Naive thymus-derived CD4-positive, alpha-beta T cell (primary cell): ENCODE measurements at regions not wholly inside any gene's neighbourhood (a gene's known extent, or its start where the extent isn't known, plus 50 kb on each side); places are given as distances from the start of the nearest gene placed in this dataset.

Experiments
- ATAC-seq: fragments of 150-1000 bp; cut with Tn5 transposase; 2 replicates; pipeline ENCODE4 v1.10.0; 2021; ENCODE audit warnings: mild to moderate bottlenecking, moderate library complexity
- CTCF ChIA-PET: fragments of 350-600 bp; sonication (Branson Sonifier 250); formaldehyde crosslinking; loops from one replicate; lab custom pipeline; 2021; ENCODE audit warnings: antibody characterized with exemption; lab: Charles Lee
- POLR2A ChIA-PET: fragments of 350-600 bp; sonication (Branson Sonifier 250); formaldehyde crosslinking; loops from one replicate; lab custom pipeline; 2021; ENCODE audit warnings: antibody characterized with exemption, inconsistent platforms; lab: Charles Lee
- DNase-seq, 9 donors: peaks; one replicate each; pipeline versions ENCODE4 v3.0.0 to v3.0.0-alpha.2; 2020 to 2022; ENCODE audit warnings: mixed read lengths in 1 of 9
- H3K27ac ChIP-seq: one replicate; pipeline ENCODE4 v1.7.0; 2013; ENCODE audit warnings: mild to moderate bottlenecking, low read depth, low read length, moderate library complexity
- H3K27me3 ChIP-seq, 2 donors: one replicate each; pipeline ENCODE4 v1.7.0; 2013; ENCODE audit warnings: low read length in 2 of 2, mild to moderate bottlenecking in 2 of 2, moderate library complexity in 2 of 2; ENCODE audit not compliant: control insufficient read depth in 2 of 2, insufficient read depth in 2 of 2
- H3K36me3 ChIP-seq, 3 experiments: 1 replicate in 2 of 3; 2 replicates in 1 of 3; pipeline ENCODE4 v1.7.0; 2013; ENCODE audit warnings: low read length in 3 of 3, mild to moderate bottlenecking in 3 of 3, moderate library complexity in 1 of 3; ENCODE audit not compliant: insufficient read depth in 3 of 3, control insufficient read depth in 2 of 3
- H3K4me1 ChIP-seq, 2 donors: one replicate each; pipeline ENCODE4 v1.7.0; 2013; ENCODE audit warnings: low read length in 2 of 2, mild to moderate bottlenecking in 2 of 2, moderate library complexity in 1 of 2; ENCODE audit not compliant: control insufficient read depth in 2 of 2, insufficient read depth in 2 of 2
- H3K4me3 ChIP-seq: 2 replicates; pipeline ENCODE4 v1.7.0; 2013; ENCODE audit warnings: mild to moderate bottlenecking, low read length
- H3K9me3 ChIP-seq, 3 experiments: 1 replicate in 2 of 3; 2 replicates in 1 of 3; pipeline ENCODE4 v1.7.0; 2013; ENCODE audit warnings: low read length in 3 of 3; ENCODE audit not compliant: control insufficient read depth in 2 of 3
- H3K27ac Mint-ChIP-seq, 9 donors: one replicate each; pipeline ENCODE4 v1.8.0; 2020 to 2022; ENCODE audit warnings: mixed read lengths in 9 of 9, mild to moderate bottlenecking in 8 of 9, moderate library complexity in 5 of 9, inconsistent platforms in 2 of 9
- H3K27me3 Mint-ChIP-seq, 5 donors: one replicate each; pipeline ENCODE4 v1.8.0; 2021 to 2022; ENCODE audit warnings: mixed read lengths in 5 of 5, mild to moderate bottlenecking in 1 of 5
- H3K36me3 Mint-ChIP-seq, 5 donors: one replicate each; pipeline ENCODE4 v1.8.0; 2020 to 2022; ENCODE audit warnings: mixed read lengths in 5 of 5, mild to moderate bottlenecking in 3 of 5, inconsistent platforms in 1 of 5
- H3K4me1 Mint-ChIP-seq, 7 donors: one replicate each; pipeline ENCODE4 v1.8.0; 2020 to 2022; ENCODE audit warnings: mixed read lengths in 7 of 7, mild to moderate bottlenecking in 3 of 7, inconsistent platforms in 1 of 7
- H3K4me3 Mint-ChIP-seq, 10 donors: one replicate each; pipeline ENCODE4 v1.8.0; 2020 to 2022; ENCODE audit warnings: mild to moderate bottlenecking in 10 of 10, mixed read lengths in 10 of 10, moderate library complexity in 6 of 10, inconsistent platforms in 2 of 10
- H3K9me3 Mint-ChIP-seq, 11 donors: one replicate each; pipeline ENCODE4 v1.8.0; 2020 to 2022; ENCODE audit warnings: mixed read lengths in 11 of 11, mild to moderate bottlenecking in 4 of 11, inconsistent platforms in 1 of 11, moderate library complexity in 1 of 11
- intact Hi-C, 2 donors: fragments of 100-400 bp; cut with micrococcal nuclease; formaldehyde crosslinking; loops; one replicate each; pipeline ENCODE4 v1.15.1; 2023

GRCh38 chr16:62870554-62870953 is 834.3 kb upstream of the CDH8 start:
- Histone ChIP-seq H3K9me3 (peaks cover 0 to 4% (median 0%) of the 10 kb centered on the region in 3 experiments), H3K4me1 (no peaks in the 10 kb centered on the region), H3K36me3 (no peaks in the 10 kb centered on the region), H3K27ac (no peak overlapping the region), H3K27me3 (no peaks in the 10 kb centered on the region), H3K4me3 (no peak overlapping the region)
- ChIA-PET POLR2A (no interaction called here), CTCF (no interaction called here)
- Mint-ChIP-seq H3K9me3 (peaks cover 0 to 34% (median 10%) of the 10 kb centered on the region in 11 donors), H3K27ac (no peak overlapping the region), H3K27me3 (no peaks in the 10 kb centered on the region), H3K36me3 (no peaks in the 10 kb centered on the region), H3K4me3 (no peak overlapping the region), H3K4me1 (no peaks in the 10 kb centered on the region)
- ATAC-seq (no peak), DNase-seq (no peak)
- intact Hi-C loops = no loop called here

GRCh38 chr16:62869837-62870236 is 833.6 kb upstream of the CDH8 start:
- ChIA-PET POLR2A (no interaction called here), CTCF (no interaction called here)
- H3K27ac ChIP-seq = no peak overlapping the region
- H3K27me3 ChIP-seq = no peaks in the 10 kb centered on the region
- Mint-ChIP-seq H3K9me3 (peaks cover 0 to 28% (median 7%) of the 10 kb centered on the region in 11 donors), H3K27ac (no peak overlapping the region), H3K27me3 (no peaks in the 10 kb centered on the region), H3K4me3 (no peak overlapping the region), H3K4me1 (no peaks in the 10 kb centered on the region), H3K36me3 (no peaks in the 10 kb centered on the region)
- H3K4me1 ChIP-seq = no peaks in the 10 kb centered on the region
- H3K4me3 ChIP-seq = no peak overlapping the region
- no peaks in the 10 kb centered on the region for H3K36me3 ChIP-seq
- DNase-seq (no peak), ATAC-seq (no peak)
- intact Hi-C loops = no loop called here
- peaks cover 0 to 4% (median 0%) of the 10 kb centered on the region in 3 experiments for H3K9me3 ChIP-seq

- DNase-seq (no peak), ATAC-seq (no peak)
- H3K27me3 ChIP-seq = no peaks in the 10 kb centered on the region
- Mint-ChIP-seq H3K27ac (no peak overlapping the region), H3K27me3 (no peaks in the 10 kb centered on the region), H3K4me1 (no peaks in the 10 kb centered on the region), H3K4me3 (no peak overlapping the region), H3K36me3 (peaks cover 0 to 4% (median 0%) of the 10 kb centered on the region in 5 donors), H3K9me3 (peaks cover 5 to 26% (median 15%) of the 10 kb centered on the region in 11 donors)
- no peaks in the 10 kb centered on the region for H3K36me3 ChIP-seq
- CTCF ChIA-PET = no interaction called here
- no peak overlapping the region for H3K27ac ChIP-seq
- H3K4me3 ChIP-seq = no peak overlapping the region
- POLR2A ChIA-PET = no interaction called here
- H3K9me3 ChIP-seq = no peaks in the 10 kb centered on the region
- intact Hi-C loops = no loop called here
- no peaks in the 10 kb centered on the region for H3K4me1 ChIP-seq
Measured at GRCh38 chr16:62863139-62863538, 826.9 kb upstream of the CDH8 start.

- Mint-ChIP-seq H3K9me3 (peaks cover 4 to 31% (median 8%) of the 10 kb centered on the region in 11 donors), H3K4me3 (no peak overlapping the region), H3K36me3 (peaks cover 0 to 4% (median 0%) of the 10 kb centered on the region in 5 donors), H3K27me3 (no peaks in the 10 kb centered on the region), H3K27ac (no peak overlapping the region), H3K4me1 (no peaks in the 10 kb centered on the region)
- Histone ChIP-seq H3K9me3 (peaks cover 0 to 3% (median 0%) of the 10 kb centered on the region in 3 experiments), H3K27ac (no peak overlapping the region), H3K36me3 (no peaks in the 10 kb centered on the region), H3K4me3 (no peak overlapping the region), H3K27me3 (no peaks in the 10 kb centered on the region), H3K4me1 (no peaks in the 10 kb centered on the region)
- DNase-seq (no peak), ATAC-seq (no peak)
- ChIA-PET CTCF (no interaction called here), POLR2A (no interaction called here)
- intact Hi-C loops = no loop called here
Measured at GRCh38 chr16:62853887-62854286, 817.6 kb upstream of the CDH8 start.

- no peak overlapping the region for H3K27ac ChIP-seq
- H3K36me3 ChIP-seq = no peaks in the 10 kb centered on the region
- CTCF ChIA-PET = no interaction called here
- no peak overlapping the region for H3K4me3 Mint-ChIP-seq
- H3K27me3 ChIP-seq = no peaks in the 10 kb centered on the region
- peaks cover 2 to 37% (median 7%) of the 10 kb centered on the region in 11 donors for H3K9me3 Mint-ChIP-seq
- no peaks in the 10 kb centered on the region for H3K4me1 Mint-ChIP-seq
- peaks cover 0 to 3% (median 0%) of the 10 kb centered on the region in 3 experiments for H3K9me3 ChIP-seq
- ATAC-seq = no peak
- peaks cover 0 to 4% (median 0%) of the 10 kb centered on the region in 5 donors for H3K36me3 Mint-ChIP-seq
- DNase-seq = no peak
- no peak overlapping the region for H3K4me3 ChIP-seq
- no peak overlapping the region for H3K27ac Mint-ChIP-seq
- no peaks in the 10 kb centered on the region for H3K4me1 ChIP-seq
- H3K27me3 Mint-ChIP-seq = no peaks in the 10 kb centered on the region
- POLR2A ChIA-PET = no interaction called here
- intact Hi-C loops = no loop called here
Measured at GRCh38 chr16:62846399-62847057, 810.3 kb upstream of the CDH8 start.

- H3K4me3 Mint-ChIP-seq = no peak overlapping the region
- H3K27me3 ChIP-seq = no peaks in the 10 kb centered on the region
- no peak for ATAC-seq
- no peaks in the 10 kb centered on the region for H3K36me3 ChIP-seq
- ChIA-PET CTCF (no interaction called here), POLR2A (no interaction called here)
- H3K4me3 ChIP-seq = no peak overlapping the region
- H3K27ac ChIP-seq = no peak overlapping the region
- intact Hi-C loops = no loop called here
- no peaks in the 10 kb centered on the region for H3K27me3 Mint-ChIP-seq
- H3K27ac Mint-ChIP-seq = no peak overlapping the region
- no peaks in the 10 kb centered on the region for H3K36me3 Mint-ChIP-seq
- peaks cover 3 to 27% (median 15%) of the 10 kb centered on the region in 11 donors for H3K9me3 Mint-ChIP-seq
- peaks cover 0 to 2% (median 0%) of the 10 kb centered on the region in 7 donors for H3K4me1 Mint-ChIP-seq
- peaks cover 0 to 20% (median 0%) of the 10 kb centered on the region in 3 experiments for H3K9me3 ChIP-seq
- no peak for DNase-seq
- H3K4me1 ChIP-seq = no peaks in the 10 kb centered on the region
Measured at GRCh38 chr16:62832214-62832613, 796.0 kb upstream of the CDH8 start.

GRCh38 chr16:62831235-62831850 is 795.1 kb upstream of the CDH8 start:
- Mint-ChIP-seq H3K4me3 (no peak overlapping the region), H3K9me3 (peaks cover 1 to 24% (median 12%) of the 10 kb centered on the region in 11 donors), H3K27me3 (no peaks in the 10 kb centered on the region), H3K27ac (no peak overlapping the region), H3K4me1 (peaks cover 0 to 2% (median 0%) of the 10 kb centered on the region in 7 donors), H3K36me3 (no peaks in the 10 kb centered on the region)
- Histone ChIP-seq H3K4me1 (no peaks in the 10 kb centered on the region), H3K27ac (no peak overlapping the region), H3K36me3 (no peaks in the 10 kb centered on the region), H3K9me3 (peaks cover 0 to 20% (median 0%) of the 10 kb centered on the region in 3 experiments), H3K27me3 (no peaks in the 10 kb centered on the region), H3K4me3 (no peak overlapping the region)
- intact Hi-C loops = no loop called here
- no peak for DNase-seq
- ChIA-PET POLR2A (no interaction called here), CTCF (no interaction called here)
- ATAC-seq = no peak
